ENCODE measurements at regions not wholly inside any gene's neighbourhood (a gene's known extent, or its start where the extent isn't known, plus 50 kb on each side); places are given as distances from the start of the nearest gene placed in this dataset.
A peak's percentile ranks its signal among the peaks of the same experiment; 100 is the strongest.

DNA sequence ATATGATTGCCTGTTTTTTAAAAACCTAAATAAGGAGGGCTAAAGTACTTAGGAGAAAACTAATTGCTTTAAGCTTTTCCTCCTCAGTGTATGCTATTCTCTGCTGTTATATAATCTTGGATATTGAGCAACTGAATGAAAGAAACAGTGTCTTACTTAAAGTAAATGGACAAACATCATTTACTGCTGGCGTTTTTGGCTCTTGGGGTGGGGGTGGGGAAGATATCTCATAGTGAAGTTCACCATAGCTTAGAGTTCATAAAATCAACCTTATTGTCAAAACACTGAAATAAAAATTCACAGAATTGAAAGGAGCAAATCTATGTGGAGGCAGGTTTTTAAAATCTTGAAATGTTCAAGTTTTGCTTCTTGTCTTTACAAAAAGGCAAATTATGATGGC, 256.4 kb upstream of the SOX2 start:
- FAIRE-seq (no peak), DNase-seq (ENCODE audit: low spot score) (no peak)

DNA sequence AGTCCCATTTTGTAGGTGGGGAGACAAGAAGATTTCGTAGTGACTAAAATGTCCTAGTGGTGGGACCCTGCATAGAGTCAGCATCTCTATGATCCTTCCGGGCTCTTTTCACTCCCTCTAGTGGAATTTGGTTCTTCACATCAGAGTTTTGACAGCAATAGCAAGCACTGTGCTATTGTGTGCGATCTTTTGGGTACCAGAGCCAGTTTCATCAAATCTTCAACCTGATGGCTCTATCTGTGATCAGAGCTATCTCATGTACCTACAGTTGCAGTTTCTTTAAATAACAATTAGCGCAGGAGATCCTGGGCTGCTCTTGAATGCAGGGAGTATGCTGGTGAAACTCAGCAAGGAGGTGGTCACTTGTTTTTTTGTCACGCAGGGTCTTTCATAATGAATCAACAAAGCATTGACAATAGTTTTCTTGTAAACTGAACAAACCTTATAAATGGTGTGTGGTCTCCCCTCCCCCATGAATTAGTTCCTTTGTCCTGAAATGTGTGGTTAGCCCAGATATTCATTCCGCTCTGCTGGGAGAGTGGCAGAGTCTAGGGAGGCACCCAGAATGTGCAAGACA, 257.2 kb upstream of the SOX2 start:
- DNase-seq (ENCODE audit: low spot score) (peak; percentile 21), FAIRE-seq (peak; percentile 37)

DNA sequence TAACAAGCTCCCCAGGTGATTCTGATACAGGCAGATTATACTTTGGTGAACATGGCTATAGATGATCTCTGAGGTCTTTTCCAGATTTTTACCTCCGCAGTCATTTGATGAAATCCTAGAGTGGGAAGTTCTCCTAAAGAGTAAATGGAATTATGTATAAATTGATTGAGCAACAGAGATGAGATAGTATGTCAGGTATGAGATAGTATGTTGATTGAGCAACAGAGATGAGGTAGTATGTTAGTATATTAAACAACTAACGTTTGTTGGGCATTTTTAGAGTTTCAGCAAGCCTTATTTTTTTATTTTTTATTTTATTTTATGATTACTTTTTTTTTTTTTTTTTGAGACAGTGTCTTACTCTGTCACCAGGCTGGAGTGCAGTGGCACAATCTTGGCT, 265.0 kb upstream of the SOX2 start:
- DNase-seq (ENCODE audit: low spot score): no peak
- FAIRE-seq: no peak

DNA sequence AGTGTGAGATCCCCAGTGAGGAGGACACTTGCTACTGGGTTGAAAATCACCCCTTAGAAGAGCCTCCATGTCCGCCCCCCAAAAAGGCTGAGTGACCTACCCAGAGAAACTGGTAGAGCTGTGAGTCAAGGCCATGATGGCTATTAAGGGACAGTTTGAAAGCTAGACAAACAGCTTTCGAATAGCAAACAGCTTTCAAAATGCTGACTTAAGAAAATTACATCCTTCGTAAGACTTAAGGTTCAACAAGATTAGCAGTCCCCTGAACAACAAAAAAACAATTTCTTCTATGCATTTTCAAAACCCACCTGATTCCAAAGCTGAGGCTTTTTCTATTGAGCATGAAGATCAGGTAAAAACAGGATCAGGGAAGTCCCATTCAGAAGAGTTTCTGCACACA, 269.7 kb upstream of the SOX2 start:
- DNase-seq (ENCODE audit: low spot score): no peak
- FAIRE-seq: no peak

DNA sequence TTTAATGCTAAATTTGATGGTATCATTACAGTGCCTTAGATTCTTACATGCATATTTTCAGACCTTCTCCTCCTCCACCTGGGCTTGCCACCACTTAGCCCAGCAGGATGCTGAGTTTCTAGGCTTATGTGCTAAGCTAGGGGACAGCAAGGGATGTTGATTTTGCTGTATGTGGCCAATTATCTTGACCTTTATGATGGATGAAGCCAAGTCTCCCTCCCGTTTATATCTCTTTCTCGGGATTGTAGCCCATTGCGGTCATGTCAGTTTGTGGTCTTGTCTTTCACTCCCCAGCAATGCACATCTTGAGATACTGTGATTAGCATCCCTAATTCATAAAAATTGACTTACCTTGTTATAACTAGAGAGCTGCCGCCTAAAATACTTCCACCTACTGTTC, 278.7 kb upstream of the SOX2 start:
- FAIRE-seq (no peak), DNase-seq (ENCODE audit: low spot score) (no peak)

DNA sequence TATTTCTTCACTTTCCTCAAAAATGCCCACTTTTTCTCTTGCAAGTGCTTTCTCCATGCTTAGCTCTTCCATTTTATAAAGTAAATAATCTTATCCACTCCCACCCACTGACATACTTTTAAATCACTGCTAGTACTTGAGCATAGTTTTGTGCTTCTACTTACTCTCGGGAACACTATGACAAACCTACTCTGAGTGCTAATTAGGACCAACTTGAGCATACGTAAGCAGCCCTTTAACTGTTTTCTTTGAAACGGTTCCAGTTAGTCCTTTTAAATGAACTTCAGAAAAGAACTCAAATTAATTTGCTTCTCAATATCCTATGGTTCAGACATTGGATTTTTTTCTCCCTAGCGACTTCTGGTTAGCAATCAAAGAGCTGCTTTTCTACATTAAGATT, 280.0 kb upstream of the SOX2 start:
- DNase-seq (ENCODE audit: low spot score): no peak
- no peak for FAIRE-seq

DNA sequence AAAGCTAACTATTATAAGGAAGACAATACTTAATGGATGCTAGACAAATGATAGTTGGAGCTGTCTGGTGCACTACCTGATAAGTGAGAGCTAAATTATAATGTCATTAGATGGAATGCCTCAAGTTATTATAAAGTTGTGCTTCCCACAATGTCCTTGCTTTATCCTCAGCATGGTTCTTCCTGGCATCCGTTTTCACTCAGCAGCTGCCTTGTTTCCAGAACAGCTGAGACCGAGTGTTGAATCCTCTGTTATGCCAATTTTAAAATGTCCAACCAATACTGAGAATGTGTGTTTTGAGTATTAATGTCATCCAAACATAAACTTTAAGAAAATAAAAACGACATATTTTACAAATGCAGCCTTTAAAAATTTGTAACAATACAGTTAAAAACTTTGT, 286.7 kb upstream of the SOX2 start:
- DNase-seq (ENCODE audit: low spot score) (no peak), FAIRE-seq (no peak)

DNA sequence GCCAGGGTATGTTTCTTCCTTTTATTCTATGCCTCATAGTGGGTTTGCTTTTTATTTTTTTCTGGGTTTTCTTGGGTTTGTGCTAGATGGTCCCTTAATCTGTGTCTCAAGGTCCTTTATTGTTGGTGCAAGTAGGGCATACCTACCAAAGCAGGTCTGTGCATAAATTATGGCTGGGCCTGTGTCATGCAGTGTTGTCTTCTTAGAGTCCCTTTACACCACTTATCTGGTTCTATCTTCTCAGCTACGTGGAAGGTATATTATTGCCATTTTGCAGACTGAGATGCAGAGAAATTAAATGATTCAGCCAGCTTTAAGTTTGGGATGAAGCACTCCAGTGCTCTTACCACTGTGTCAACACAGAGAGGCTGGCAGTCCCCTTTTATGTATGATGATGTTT, 293.5 kb upstream of the SOX2 start:
- FAIRE-seq (no peak), DNase-seq (ENCODE audit: low spot score) (no peak)

DNA sequence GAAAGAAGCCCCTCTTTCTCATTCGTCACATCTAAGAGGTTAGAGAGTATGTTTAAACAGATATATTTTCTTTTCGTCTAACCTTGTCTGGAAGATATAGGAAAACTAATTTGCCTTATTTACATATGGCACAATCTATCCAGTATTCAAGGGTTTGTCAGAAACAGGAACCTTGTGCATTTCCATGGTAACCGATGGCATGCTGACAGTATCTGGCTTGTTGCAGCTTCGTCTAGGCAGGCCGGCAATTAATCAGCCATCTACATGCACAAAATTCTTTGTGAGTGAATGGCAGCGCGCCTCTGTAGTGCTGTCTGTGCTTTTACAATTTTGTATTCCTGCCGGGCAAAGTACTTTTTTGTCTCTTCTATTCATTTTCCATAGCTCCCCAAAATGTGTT, 294.0 kb upstream of the SOX2 start:
- FAIRE-seq: no peak

DNA sequence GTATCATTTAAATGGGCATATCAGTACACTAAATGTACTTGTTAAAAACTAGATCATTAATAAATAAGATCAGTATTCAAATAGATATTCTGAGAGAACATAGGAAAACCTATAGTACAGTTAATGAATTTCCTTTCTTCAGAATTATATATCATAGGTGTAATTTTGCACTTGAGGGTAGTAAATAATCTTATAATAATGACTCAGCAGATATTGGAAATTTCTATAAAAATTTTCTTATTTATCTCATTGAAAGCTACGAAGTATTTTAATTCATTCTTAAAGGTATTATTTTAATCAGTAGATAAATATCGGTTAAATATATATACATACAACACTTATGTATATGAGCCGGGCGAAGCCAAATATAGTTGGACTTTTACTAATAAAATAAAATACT, 300.9 kb upstream of the SOX2 start:
- FAIRE-seq (no peak), DNase-seq (ENCODE audit: low spot score) (no peak)

More for the DNA sequence above, 294.0 kb upstream of the SOX2 start:
- no peak for DNase-seq (ENCODE audit: low spot score)

DNA sequence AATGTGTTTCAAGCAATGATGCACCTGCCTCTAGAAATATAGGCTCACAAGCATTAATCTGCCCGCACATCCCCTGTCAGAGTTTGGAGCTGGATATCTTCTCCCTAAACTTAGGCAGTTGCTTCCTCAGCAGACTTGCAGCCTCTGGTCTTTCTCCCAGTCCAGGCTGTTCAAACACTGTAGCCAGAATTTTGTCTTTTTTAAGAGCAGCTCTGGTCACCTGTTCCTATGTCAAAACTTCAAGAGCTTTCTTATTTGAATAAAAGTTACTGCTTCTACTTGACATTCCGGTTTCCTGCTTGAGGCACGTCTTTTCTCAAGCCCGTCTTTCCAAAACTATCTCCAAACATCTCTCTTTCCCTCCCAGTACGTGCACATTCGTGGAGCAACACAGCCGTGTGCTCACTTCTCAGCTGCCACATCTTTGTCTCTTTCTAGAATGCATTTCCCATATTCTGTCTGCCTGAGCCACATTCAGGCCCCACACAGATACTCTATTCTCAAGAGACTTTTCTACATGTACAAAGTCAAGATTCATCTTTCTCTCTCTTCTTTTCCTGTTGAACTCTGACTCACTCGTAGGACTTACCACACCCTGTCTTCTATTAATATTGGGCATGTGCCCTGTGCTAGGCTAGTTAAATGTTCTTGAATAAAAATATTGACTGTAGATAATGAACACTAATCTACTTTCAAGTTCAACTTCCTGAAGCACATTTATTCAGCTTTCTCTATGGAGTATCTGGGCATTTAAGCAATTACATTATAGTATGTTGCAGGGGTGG, 307.7 kb upstream of the SOX2 start:
- FAIRE-seq (no peak), DNase-seq (ENCODE audit: low spot score) (no peak)

DNA sequence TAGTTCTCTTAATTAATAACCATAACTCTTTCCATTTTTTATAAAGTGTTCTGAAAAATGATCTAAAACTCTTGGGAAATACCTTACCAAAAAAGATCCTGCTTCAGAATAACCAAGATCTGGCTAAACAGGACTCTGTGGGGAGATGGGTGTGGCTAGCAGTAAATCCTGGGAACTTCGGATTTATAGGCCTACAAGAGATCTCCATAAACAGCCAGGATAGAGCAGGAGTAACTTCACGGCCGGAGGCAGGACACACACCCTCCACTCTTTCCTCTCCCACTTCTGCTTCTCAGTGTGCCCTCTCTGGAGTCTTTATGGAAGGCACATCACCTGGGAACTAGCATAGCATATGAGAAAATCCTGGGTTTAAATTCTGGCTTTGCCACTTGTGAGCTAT, 309.4 kb upstream of the SOX2 start:
- FAIRE-seq (no peak), DNase-seq (ENCODE audit: low spot score) (no peak)

DNA sequence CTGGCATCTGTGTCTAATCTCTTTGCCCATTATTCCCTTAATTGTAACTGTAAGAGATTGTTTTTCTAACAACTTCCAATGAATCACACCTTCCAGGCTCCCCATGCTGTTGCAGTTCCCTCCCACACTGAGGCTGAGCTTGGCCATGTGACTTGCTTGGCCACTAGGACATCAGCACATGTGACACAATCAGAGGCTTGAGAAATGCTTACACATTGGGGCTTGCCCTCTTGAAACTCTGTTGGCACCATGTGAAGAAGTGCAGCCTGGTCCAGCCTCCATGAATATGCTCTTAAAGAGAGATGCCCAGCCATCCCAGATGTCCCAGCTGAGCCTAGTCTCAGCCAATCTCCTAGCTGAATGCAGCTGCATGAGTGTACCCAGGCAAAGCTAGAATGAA, 326.8 kb upstream of the SOX2 start:
- FAIRE-seq: no peak

DNA sequence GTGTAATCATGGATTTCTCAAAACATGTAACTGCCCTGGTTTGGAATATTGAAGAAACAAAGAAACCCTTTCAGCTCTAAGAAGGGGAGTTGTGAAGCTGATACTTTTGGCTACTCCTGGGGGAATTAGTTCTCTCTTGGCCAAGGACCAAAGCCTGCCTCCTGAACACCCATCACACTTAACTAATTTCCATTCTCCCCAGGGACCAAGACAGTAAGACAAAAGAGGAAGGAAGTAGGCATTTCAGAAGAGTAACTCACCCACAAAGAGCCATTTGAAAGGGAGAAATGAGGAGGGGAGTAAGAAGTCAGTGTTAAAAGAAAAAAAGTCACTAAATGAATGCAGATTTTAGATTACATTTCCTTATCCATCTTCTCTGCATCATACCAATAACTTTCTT, 328.0 kb upstream of the SOX2 start:
- DNase-seq (ENCODE audit: low spot score) (no peak), FAIRE-seq (no peak)

More for the DNA sequence above, 326.8 kb upstream of the SOX2 start:
- no peak for DNase-seq (ENCODE audit: low spot score)

DNA sequence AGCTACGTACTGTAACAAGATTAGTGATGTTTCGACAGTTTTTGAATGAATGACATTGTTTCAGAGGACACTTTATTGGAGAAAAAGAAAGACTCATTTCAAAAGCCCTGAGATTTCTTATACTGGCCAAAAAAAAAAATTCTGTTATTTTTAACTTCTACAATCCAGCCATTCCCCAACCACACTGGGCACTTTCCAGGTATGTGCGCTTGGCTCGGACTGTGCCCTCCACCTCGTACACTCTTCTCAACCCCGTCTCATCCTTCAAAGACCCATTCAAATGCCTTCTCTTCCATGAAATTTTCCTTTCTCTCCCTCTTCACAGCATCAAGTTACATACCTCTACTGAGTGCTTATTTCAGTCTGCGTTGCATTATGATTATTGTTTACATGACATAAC, 328.5 kb upstream of the SOX2 start:
- DNase-seq (ENCODE audit: low spot score): no peak
- FAIRE-seq: no peak

DNA sequence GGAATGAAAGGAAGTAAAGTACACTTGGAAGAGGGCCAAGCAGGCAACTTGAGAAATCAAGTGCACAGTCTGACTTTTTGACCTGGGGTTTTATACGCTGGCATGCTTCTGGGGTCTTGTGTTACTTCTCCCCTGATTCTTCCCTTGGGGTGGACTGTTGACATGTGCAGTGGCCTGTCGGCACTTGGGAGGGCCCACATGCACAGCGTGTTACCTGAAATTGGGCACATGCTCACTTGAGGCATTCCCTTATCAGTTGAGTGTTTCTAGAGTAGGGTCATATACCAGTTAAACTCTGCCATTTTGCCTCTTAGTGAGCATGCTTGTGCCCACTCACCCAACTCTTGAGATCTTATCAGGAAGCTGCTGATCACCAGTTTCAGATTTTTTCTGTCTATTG, 329.1 kb upstream of the SOX2 start:
- DNase-seq (ENCODE audit: low spot score): no peak
- no peak for FAIRE-seq

DNA sequence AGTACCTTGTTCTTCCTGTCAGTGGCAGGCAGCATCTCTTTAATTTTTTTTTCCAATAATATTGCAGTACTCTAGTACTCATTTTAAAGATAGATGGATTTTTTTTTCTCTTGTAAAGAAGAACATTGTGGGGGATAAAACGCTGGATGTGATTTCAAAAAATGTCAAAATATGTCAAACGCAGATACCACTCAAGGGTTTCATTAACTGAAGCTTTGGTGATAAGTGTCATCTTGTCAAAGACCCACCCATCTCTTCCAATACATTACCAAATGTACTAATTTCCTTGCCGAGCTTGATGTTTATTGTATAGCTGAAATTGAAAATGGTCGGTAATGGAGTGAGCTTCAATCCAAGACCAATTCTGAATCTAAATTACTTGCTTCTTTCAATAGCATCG, 332.4 kb upstream of the SOX2 start:
- FAIRE-seq (no peak), DNase-seq (ENCODE audit: low spot score) (no peak)

DNA sequence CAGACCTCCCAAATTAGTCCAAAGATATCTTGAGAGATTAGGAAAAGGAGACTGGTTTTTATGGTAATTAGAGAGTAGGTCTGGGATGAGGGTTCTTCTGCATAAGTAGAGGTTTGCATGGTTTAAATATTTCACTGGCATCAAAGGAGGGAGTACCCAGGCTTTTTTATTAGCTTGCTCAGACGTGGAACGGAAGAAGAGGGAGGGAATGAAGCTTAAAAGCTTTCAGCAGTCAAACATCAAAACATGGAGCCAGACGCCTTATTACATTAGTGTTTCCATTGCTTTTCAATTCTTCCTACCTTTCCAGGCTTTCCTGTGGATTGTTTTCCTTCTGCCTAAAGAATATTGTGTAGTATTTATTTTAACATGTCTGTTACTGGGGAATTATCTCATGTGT, 342.1 kb upstream of the SOX2 start:
- FAIRE-seq (no peak), DNase-seq (ENCODE audit: low spot score) (no peak)

DNA sequence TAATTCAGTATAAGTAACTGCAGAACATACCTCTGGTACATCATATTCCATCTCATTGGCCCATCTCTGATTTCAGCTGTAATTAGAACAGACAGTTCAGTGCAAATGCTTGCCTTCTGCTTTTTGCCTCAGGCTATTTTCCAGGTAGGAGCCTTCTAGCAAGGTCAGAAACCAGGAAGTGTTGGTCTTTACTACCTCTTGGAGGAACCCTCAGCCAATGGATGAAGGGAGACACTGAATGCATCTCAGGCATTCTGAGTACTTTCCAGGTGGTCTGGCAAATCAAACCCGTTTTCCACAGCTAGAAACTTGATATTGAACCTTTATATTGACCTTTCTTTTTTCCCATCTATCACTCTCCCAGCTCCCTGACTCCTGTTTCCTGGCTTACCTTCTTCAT, 348.5 kb upstream of the SOX2 start:
- no peak for DNase-seq (ENCODE audit: low spot score)
- no peak for FAIRE-seq

DNA sequence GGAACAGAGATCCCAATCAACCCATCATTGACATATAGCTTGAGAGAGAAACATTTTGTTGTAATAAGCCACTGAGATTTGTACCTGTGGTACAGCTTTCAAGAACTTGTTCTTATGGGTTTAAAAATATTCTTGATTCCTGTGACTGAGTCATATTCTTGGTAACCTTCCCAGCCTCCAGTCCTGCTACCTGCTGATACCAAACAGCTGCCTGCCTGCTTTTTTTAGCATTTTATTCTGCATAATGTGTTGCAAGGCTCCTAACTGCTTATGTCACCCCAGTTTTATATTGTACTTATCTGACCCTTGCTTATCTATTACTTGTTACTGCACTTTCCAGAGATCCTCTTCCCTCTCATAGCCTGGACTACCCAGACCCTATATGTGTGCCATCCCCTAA, 349.3 kb upstream of the SOX2 start:
- no peak for FAIRE-seq

DNA sequence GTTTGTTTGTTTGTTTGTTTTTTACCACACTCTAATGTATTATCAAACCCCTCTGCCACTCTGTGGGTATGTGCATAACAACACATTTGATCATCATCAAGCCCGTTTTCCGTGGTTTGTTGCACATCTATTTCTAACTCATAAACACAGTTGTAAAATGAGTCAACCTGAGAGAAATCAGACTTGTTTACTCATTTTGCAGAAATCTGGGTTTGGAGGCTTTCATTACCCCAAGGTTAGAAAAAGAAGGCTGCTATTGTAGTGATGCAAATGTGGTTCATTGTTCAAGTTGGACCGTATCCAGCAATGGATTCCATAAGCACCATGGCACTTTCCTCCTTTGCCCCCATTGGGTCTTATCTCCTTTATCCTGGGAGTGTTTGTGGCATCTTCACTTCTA, 353.2 kb upstream of the SOX2 start:
- no peak for FAIRE-seq
- no peak for DNase-seq (ENCODE audit: low spot score)

More for the DNA sequence above, 349.3 kb upstream of the SOX2 start:
- DNase-seq (ENCODE audit: low spot score): no peak

DNA sequence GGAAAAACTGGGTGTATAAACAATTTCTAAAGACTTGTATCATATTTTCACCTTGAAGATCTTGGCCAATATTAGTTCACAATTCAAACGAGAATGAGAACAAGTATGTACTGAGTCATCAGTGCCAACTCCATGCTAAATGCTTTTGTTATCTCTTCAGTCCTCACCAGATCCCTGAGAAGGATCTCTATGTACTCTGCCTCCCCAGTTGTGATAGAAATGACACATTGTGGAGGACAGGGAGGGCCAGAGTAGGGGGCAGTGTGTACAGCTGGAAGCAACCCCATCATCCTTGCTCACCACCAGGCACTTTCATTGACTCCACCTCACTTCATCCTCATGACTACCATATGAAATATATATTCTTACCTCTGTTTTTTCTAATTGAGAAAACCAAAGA, 353.7 kb upstream of the SOX2 start:
- DNase-seq (ENCODE audit: low spot score) (no peak), FAIRE-seq (no peak)

DNA sequence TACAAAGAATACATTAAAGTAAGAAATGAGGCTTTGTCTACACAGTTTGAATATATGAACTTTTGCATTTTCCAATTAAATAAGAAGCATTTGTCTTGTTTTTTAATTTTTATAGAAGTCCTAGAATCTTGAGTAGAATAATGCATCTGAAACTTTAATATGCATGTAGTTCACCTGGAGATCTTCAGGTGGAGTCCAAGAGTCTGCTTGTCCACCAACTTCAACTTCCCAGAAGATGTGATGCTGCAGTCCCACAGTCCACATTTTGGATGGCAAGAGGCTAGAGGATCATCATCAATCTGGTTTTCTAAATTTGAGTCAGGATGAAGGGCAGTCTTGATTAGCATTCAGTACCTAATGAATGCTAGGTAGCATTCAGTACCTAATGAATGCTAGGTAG, 357.6 kb upstream of the SOX2 start:
- no peak for DNase-seq (ENCODE audit: low spot score)
- no peak for FAIRE-seq

DNA sequence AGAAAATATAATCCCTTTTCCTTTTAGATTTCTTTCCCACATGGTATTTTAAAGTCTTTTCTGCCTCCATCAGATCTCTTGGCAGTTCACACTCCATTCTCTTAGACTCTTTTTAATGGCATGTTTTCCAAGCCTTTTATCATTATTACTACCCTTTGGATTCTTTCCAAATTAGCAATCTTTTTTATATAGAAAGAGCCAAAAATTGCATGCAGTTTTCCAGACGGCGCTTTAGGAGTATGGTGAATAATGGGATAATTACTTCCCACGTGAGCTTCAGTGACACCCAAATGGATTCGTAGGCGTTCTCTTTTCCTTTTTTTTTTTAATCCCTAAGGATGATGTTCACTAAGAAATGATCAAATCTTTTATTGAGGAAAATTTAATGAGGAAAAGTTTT, 354.8 kb upstream of the DNAJC19 start:
- no peak for DNase-seq (ENCODE audit: low spot score)
- no peak for FAIRE-seq
